ES-I3 (cell line): ENCODE measurements at regions not wholly inside any gene's neighbourhood (a gene's known extent, or its start where the extent isn't known, plus 50 kb on each side); places are given as distances from the start of the nearest gene placed in this dataset.
"Not testable (repeated sequence)": the region's sequence is repeated elsewhere in the genome, so short reads cannot be mapped to it uniquely, and the experiment has no call there.

Experiments used
- H3K36me3 ChIP-seq: 2 replicates; pipeline ENCODE4 v1.6.1; 2013; ENCODE audit warnings: mild to moderate bottlenecking, low read length, control low read depth, moderate library complexity; ENCODE audit not compliant: insufficient read depth
- H3K4me1 ChIP-seq: 2 replicates; pipeline ENCODE4 v1.6.1; 2013; ENCODE audit warnings: mild to moderate bottlenecking, control low read depth, low read length; ENCODE audit not compliant: insufficient read depth
- H3K9ac ChIP-seq: 2 replicates; pipeline ENCODE4 v1.6.1; 2013; ENCODE audit warnings: low read depth, mild to moderate bottlenecking, low read length, moderate library complexity
- H3K9me3 ChIP-seq: 2 replicates; pipeline ENCODE4 v1.6.1; 2013; ENCODE audit warnings: mild to moderate bottlenecking, low read length, moderate library complexity; ENCODE audit not compliant: control insufficient read depth, insufficient read depth

DNA sequence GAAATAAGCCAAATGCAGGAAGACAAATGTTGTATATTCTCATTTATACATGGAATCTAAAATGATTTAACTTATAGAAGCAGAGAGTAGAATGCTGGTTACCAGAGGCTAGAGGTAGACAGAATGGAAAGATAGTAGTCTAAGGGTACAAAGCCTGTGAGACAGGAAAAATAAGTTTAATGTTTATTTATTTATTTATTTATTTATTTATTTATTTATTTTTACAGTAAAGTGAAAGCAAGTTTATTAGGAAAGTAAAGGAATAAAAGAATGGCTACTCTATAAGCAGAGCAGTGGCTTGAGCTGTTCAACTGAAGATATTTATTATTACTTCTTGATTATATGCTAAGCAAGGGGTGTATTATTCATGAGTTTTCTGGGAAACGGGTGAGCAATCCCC, 203.2 kb downstream of the LAS1L start:
- no peaks in the 10 kb centered on the region for H3K36me3 ChIP-seq
- H3K9ac ChIP-seq, result no peak overlapping the region
- no peaks in the 10 kb centered on the region for H3K4me1 ChIP-seq
- H3K9me3 ChIP-seq, result no peaks in the 10 kb centered on the region; the same call in 1 of the 2 replicates

DNA sequence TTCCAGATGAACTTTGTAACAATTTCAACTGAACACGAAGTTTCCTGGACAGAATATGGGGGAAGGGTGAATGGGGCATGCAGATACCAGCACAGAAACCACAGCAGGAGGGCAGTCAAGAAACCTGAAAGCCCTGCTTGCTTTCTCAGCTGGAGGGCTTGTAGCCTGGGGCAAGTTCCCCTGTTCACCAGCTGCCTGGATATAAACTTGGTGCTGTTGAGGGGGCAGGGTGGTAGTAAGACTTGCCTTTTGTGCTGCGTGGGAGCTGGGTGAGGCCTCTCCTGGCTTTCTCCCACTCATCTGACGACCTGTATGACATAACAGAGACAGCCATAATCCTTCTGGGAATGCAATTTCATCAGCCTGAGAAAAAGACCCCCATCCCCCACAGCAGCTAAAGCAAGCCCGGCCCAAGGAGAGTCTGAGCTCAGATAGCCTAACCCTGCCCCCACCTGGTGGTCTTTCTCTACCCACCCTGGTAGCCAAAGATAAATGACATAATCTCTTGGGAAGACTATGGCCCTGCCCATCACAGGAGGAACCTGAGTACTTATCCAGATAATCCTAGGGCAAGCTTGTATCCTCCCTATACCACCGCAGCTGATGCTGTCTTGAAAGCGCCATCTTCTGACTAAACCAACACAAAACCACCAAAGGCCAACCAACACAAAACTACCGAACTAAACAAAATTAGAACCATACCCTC, 234.3 kb downstream of the LAS1L start:
- Histone ChIP-seq H3K36me3 (no peaks in the 10 kb centered on the region), H3K9me3 (no peaks in the 10 kb centered on the region), H3K4me1 (peaks cover 7% of the 10 kb centered on the region; the same call in 1 of the 2 replicates), H3K9ac (peak overlapping the region; percentile 22; the same call in 1 of the 2 replicates)

DNA sequence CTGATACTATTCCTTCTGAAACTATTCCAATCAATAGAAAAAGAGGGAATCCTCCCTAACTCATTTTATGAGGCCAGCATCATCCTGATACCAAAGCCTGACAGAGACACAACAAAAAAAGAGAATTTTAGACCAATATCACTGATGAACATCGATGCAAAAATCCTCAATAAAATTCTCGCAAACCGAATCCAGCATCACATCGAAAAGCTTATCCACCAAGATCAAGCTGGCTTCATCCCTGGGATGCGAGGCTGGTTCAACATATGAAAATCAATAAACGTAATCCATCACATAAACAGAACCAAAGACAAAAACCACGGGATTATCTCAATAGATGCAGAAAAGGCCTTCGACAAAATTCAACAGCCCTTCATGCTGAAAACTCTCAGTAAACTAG, 251.7 kb downstream of the LAS1L start:
- H3K4me1 ChIP-seq, H3K36me3 ChIP-seq, H3K9ac ChIP-seq, H3K9me3 ChIP-seq: not testable (repeated sequence)

DNA sequence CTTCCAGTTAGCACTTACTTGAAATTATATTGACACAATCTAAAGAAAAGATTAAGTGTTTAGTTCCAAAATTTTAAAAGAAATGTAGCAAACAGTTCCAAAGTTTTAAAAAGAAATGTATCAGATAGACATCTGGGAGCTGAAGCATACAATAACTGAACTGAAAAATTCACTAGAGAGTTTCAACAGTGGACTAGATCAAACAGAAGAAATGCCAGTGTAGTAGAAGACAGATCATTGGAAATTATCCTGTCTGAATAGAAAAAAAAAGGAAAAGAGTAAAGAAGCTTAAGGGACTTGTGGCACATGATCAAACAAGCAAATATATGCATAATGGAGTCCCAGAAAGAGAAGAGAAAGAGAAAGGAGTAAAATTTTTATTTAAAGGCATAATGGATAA, 261.4 kb downstream of the LAS1L start:
- Histone ChIP-seq H3K36me3 (no peaks in the 10 kb centered on the region), H3K4me1 (no peaks in the 10 kb centered on the region), H3K9ac (no peak overlapping the region), H3K9me3 (peaks cover 9% of the 10 kb centered on the region)

DNA sequence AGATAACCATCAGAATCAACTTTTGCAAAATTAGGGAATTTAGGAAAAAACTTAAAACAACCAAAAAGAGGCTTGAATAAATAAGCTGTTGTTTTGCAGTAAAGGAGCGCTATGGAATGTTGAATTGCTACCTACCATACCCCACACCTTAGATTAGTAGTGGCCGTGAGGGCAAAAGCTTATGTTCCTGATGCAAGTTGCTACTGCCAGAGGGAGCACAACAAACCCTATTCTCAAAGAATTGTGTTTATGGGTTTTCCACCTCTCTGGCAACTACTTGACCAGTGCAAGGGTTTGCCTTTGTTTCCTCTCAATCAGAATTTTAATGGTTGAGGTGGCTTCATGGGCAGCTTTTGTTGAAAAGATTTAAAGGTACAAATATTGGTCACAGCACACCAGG, 268.1 kb downstream of the LAS1L start:
- Histone ChIP-seq H3K9ac (no peak overlapping the region), H3K36me3 (no peaks in the 10 kb centered on the region), H3K9me3 (peaks cover 5% of the 10 kb centered on the region; the same call in 1 of the 2 replicates), H3K4me1 (peaks cover 11% of the 10 kb centered on the region; the same call in 1 of the 2 replicates)

DNA sequence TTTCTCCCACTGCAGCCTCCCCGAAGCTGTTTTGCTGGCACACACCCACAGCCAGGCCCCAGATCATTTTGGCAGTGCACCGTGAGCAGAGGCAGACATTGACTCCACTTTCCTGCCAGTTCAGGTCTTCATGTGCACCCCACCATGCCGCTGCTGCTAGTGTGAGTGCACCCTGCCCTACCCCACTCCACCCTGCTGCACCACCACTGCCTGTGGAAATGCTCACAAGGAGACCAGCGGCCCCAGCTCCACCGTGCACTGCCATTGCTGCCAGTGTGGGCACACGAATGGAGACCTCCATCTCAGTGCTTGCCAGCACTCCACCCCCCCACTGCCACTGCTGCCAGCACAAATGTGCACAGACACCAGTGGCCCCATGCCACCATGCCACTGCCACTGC, 277.6 kb upstream of the ZC4H2 start:
- Histone ChIP-seq H3K9me3 (no peaks in the 10 kb centered on the region), H3K36me3 (no peaks in the 10 kb centered on the region), H3K4me1 (no peaks in the 10 kb centered on the region), H3K9ac (no peak overlapping the region)

DNA sequence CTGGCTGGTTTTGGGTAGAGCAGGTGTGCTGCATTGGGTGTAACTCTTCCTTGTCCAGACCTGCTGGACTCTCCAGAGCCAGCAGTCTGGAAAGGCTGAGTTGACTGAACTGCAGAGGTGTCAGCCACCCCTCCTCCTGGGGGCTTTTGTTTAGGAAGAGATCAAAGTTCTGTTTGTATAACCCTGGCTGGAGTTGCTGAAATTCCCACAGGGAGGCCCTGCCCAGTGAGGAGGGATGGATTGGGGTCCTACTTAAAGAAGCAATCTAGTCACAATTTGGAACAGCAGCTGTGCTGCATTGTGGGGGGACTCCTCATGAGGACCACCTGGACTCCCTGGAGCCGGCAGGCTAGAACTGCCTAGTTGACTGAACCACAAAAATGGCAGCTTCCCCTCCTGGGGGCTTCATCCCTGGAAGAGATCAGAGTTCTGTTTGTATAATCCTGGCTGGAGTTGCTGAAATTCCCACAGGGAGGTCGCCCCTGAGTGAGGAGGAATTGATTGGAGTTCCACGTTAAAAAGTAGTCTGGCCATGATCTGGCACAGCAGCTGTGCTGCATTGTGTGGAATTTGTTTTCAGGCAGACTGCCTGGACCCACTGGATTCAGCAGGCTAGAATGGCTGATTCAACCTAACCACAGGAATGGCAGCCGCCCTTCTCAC, 264.9 kb upstream of the ZC4H2 start:
- no peaks in the 10 kb centered on the region for H3K36me3 ChIP-seq
- peaks cover 3% of the 10 kb centered on the region; the same call in 1 of the 2 replicates for H3K9me3 ChIP-seq
- no peaks in the 10 kb centered on the region for H3K4me1 ChIP-seq
- H3K9ac ChIP-seq, result no peak overlapping the region

DNA sequence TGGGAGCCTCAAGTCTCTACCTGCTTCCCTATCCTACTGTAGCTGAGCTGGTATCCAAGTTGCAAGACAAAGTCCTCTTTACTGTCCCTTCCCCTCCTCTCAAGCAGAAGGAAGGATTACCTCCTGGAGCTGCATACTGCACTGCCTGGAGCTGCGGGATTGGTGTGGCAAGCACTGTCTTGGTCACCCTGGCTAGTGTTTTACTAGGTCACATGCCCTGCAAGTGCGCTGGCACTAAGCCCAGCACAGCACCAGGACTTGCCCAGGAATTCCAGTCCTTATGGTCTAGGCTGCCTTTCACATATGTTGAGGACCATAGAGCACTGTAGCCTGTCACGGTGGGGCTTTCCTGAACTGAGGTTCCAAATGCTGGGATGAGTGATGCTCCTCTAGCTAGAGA, 227.3 kb upstream of the ZC4H2 start:
- H3K9ac ChIP-seq, result no peak overlapping the region
- H3K9me3 ChIP-seq, result no peaks in the 10 kb centered on the region
- no peaks in the 10 kb centered on the region for H3K36me3 ChIP-seq
- no peaks in the 10 kb centered on the region for H3K4me1 ChIP-seq

DNA sequence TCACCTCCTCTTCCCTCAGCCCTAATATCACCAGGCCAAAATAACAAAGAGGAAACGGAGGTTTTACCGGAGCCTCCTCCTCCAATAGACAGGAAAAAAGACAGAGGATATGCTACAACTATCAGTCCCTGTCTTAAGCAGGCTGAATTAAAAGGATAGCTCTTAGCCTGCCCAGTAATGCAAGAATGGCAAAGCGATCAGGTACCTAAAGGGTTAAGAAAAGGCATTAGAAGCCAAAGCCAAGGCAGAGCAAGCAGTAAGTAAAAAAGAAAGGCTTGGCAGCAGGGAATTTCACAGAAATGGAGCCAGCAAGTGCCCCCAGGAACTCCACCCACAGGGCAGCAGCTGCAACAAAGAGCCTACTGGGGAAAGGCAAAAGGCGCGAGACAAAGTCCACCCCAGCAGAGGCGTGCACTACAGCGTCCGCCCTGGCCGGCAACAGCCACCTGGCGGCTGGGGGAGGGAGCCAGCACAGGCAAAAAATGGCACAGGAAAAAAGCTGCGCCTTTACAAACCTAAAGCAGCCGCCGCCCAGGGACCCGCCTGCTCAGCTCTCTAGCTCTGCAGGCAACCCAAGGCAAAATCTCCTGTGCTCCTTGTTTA, 220.6 kb upstream of the ZC4H2 start:
- H3K9me3 ChIP-seq, result no peaks in the 10 kb centered on the region
- H3K36me3 ChIP-seq, result no peaks in the 10 kb centered on the region
- H3K4me1 ChIP-seq, result peaks cover 24% of the 10 kb centered on the region
- H3K9ac ChIP-seq, result peak overlapping the region; percentile 35

DNA sequence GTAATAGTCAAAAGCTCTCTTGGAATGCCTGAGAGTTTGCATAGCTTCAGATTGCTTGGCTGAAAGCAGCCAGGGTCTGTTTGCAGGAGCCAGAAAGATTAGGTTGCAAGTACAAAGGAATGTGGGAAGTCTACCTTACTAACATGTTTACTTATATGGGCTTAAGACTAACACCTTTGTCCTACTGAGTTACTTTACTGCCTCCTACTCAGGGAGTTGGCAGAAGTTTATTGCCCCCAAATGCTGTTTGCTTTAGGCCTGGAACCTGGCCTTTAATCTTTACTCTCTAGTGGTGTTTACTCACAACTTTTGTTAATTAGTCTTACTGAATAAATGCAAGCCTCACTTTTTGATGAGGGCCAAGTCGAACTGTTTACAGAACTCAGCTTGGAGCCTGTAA, 219.4 kb upstream of the ZC4H2 start:
- H3K9me3 ChIP-seq, result no peaks in the 10 kb centered on the region
- peaks cover 24% of the 10 kb centered on the region for H3K4me1 ChIP-seq
- H3K9ac ChIP-seq, result no peak overlapping the region
- no peaks in the 10 kb centered on the region for H3K36me3 ChIP-seq

DNA sequence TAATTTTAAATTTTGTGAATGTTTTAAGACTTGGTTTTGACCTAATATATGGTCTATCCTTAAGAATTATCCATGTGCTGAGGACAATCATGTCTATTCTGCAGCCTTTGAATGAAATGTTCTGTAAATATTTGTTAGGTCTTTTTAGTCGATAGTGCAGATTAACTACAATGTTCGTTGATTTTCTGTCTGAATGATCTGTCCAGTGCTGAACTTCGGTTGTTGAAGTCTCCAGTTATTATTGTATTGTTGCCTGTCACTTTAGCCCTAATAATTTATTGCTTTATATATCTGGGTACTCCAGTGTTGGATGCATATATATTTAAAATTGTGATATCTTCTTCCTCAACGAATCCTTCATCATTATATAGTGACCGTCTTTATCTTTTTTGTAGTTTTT, 218.3 kb upstream of the ZC4H2 start:
- Histone ChIP-seq H3K9ac (no peak overlapping the region), H3K4me1 (peaks cover 24% of the 10 kb centered on the region), H3K36me3 (no peaks in the 10 kb centered on the region), H3K9me3 (no peaks in the 10 kb centered on the region)

DNA sequence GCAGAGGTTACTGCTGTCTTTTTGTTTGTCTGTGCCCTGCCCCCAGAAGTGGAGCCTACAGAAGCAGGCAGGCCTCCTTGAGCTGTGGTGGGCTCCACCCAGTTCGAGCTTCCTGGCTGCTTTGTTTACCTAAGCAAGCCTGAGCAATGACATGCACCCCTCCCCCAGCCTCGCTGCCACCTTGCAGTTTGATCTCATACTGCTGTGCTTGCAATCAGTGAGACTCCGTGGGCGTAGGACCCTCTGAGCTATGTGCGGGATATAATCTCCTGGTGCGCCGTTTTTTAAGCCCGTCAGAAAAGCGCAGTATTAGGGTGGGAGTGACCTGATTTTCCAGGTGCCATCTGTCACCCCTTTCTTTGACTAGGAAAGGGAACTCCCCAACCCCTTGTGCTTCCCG, 187.1 kb upstream of the ZC4H2 start:
- not testable (repeated sequence) for H3K9ac ChIP-seq, H3K4me1 ChIP-seq, H3K36me3 ChIP-seq, H3K9me3 ChIP-seq

DNA sequence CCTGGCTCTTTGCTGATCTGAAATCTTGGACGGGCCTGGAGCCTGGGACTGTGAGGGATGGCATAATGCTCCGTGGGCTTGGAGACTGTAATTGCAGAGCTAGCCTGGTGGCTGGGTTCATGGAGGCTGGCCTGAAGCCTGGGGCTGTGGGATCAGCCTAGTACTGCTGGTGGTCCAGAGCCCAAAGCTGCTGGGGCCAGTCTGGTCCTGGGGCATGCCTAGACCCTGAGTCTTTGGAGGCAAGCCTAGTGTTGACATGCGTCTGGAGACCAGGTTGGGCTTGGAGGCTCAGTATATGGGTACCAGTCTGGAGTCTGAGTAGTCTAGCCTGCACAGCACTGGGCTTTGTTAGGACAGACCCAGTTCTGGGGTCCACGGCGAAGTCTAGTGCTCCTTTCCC, 172.0 kb upstream of the ZC4H2 start:
- H3K9ac ChIP-seq, result no peak overlapping the region
- no peaks in the 10 kb centered on the region for H3K36me3 ChIP-seq
- H3K9me3 ChIP-seq, result no peaks in the 10 kb centered on the region; the same call in 1 of the 2 replicates
- H3K4me1 ChIP-seq, result no peaks in the 10 kb centered on the region

DNA sequence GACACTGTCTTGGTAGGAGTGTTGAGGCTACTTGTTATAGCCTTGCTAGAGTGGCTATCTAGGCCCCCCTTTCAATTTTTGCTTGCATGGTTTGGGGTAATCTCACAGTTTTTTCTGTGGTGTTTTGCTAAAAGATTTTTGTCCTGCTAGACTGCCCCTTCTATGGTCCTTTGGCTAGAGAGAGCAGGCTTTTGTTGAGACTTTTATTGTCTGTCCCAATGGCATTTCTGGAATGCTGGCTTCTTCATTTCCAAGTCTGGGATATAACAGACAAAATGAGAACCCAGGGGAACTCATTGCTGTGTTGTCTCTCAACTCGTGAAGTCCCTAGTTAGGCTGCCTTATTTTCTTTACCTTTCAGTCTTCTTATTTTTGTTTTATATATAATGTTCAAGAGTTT, 160.2 kb upstream of the ZC4H2 start:
- peaks cover 4% of the 10 kb centered on the region; the same call in 1 of the 2 replicates for H3K4me1 ChIP-seq
- H3K36me3 ChIP-seq, result no peaks in the 10 kb centered on the region
- H3K9ac ChIP-seq, result no peak overlapping the region
- peaks cover under 1% of the 10 kb centered on the region; the same call in 1 of the 2 replicates for H3K9me3 ChIP-seq

DNA sequence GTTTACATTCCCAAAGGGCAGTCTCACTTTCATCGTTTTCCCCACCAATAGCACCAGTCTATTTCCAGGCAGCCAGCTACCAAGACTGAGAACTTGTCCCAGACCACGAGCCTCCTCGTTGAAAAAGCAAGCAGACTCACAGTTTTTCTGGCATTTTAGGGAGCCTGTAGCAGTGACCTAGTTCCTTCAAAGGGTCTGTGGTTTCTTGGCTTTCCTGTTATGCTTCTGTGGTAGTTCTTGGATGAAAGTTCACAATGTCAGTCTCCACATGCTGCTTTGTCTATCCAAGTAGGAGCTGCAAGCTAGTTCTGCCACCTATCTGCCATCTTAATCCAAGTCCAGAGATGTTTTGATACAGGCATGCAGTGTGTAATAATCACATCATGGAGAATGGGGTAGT, 151.6 kb upstream of the ZC4H2 start:
- peaks cover 4% of the 10 kb centered on the region for H3K9me3 ChIP-seq
- no peak overlapping the region for H3K9ac ChIP-seq
- H3K4me1 ChIP-seq, result no peaks in the 10 kb centered on the region
- H3K36me3 ChIP-seq, result no peaks in the 10 kb centered on the region
